ENCODE measurements at regions not wholly inside any gene's neighbourhood (a gene's known extent, or its start where the extent isn't known, plus 50 kb on each side); places are given as distances from the start of the nearest gene placed in this dataset.
"Not testable (repeated sequence)": the region's sequence is repeated elsewhere in the genome, so short reads cannot be mapped to it uniquely, and the experiment has no call there.

DNA sequence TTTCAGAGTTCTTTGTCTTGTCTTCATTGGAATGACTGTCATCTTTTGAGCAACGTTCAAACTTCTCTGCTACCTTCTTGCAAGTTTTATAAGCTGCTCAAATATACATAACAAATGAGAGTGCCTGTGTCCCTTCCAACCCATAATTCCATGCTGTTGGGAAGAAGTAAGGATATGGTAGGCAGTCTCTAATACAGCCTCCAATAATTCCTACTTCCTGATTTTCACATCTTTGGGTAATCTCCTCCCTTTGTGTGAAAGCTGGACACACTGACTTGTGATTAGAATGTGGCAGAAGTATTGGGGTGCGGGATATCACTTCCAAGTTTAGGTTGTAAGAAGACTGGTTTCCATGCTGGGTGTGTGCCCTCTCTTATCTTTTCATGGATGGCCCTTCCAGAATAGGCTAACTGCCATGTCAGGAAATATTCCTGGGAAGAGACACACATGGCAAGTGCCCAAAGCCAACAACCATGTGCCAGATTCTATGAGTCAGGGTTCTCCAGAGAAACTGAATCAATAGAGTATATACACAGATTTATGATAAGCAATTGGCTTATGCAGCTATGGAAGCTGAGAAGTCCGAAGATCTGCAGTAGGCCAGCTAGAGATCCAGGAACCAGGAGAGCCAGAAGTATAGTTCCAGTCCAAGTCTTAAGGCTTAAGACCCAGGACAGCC is 531.3 kb downstream of the NTRK2 start:
- peak; percentile 84 for DNase-seq

DNA sequence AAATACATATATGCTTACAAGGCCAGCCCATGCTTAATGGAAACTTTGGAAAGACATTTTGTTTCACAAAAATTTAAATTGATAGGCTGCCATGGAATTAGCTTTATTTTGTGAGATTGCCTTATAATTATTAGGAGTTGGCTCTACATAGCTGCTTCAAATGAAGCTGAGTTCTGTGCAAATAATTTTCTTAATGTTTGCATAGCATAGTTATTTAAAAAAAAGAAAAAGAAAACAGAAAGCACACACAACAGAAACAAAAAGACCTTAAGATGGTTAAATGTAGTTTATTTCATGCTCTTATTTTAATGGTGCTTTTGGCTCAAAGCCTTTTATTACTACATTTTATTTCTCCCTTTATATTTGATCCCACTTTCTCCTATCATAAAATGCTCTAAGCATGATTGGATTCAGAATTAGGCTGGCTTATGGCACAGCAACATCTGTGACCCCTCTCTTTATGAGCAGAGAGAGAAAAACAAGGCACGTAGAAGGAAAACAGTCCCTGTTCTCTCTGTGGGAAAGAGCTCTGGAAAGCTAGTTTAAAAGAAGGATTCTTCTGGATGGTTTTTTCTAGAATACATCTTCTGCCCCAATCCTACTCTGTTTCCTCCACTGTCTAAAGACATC is 530.5 kb downstream of the NTRK2 start:
- no peak for DNase-seq

DNA sequence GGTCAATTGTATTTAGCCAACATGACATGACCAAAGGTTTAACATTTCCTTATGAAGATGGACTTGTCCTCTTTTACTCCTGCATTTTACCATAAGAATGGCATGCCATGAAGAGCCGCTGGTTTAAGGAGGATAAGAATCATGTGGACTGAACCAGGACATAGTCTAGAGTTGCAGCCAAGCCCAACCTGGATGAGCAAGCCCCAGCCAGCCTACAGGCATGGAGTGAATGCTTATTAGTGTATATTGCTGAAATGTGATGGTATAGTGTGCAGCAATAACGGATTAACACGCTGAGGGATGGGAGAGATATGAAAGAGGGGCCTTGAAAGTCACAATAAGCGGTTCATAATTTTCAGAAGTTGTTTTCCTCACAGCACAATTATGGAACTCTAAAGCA is 523.2 kb downstream of the NTRK2 start:
- DNase-seq, result no peak

DNA sequence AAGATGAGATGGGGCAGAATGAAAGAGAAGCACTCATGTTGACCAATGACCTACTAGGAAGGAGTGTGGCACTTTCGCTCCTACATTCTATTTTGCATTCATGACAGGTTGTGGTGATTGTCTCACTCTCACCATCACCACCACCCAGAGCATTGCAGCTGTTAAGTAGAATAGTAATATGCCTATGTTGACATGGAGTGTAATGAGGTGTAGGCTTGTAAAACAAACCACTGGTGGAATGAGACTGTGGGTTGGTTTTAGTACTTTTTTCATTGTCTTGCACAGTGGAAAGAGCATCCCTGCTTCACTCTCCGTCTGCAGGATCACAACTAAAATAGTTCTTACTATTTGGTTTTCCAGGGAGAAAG is 516.7 kb downstream of the NTRK2 start:
- no peak for DNase-seq

DNA sequence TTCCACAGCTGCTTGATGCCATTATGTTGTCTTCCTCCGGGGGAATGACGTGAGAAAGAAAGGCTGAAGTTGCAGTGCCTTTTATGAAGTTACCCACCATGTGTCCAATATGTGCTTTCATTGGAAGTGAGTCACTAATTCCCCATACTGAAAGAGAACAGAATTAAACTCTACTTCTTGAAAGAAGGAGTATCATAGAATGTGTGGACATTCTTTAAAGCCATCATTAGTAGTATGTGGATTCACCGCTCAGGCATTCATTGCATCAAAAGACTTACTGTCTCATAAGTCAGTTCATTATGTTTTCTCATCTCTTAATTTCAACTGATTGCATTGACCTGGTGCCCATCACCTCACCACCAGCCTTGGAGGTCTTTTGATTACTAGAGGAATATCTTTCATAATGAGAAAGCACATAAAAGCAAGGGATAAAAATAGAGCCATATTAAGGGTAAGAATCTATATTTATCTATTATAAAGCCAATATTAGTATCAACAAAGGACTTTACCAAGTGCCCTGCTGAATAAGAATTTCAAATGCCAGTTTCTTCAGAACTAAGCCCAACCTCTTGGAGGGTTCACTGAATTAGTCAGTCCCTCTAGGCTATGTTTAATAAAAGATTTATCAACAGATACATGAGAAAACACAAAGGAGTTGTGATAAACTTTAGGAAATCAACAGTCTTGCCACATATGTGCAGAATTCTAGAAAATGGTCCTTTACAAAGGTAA is 516.1 kb downstream of the NTRK2 start:
- DNase-seq, result no peak

DNA sequence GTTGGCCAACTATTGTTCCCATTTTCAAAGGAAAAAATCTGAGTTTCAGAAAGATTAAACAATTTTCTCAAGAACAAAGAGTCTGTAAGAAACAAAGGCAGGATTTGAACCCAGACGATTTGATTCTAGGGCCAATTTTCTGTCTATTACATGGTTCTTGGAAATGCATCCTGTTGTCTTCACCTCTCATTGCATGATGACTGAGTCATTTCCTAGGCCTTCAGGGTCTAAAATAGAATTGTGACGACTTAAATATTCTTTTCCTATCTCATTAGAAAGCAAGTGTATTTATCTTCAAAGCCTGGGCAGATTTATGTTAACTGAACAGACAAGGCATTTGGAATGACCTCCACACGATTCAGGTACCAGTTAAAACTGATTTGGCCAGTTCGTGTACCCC is 512.9 kb downstream of the NTRK2 start:
- no peak for DNase-seq

DNA sequence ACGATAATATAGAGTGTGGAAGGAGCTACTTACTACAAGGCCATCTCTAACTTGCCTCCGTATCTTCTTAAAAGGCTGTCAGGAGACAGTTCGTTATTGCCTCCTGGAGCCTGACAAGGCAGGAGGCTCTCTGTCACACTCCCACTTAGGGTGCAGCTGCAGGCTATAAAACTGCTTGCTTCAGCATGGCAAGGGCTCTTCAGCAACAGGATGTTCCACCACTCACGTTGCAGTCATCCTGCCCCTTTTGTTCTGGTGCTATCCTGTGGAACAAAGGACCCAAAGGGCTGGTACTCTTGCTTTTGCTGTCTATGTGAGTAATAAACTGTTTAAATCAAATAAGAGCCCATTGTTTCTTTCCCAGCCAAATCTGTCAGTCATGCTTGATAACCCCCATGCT is 508.9 kb downstream of the NTRK2 start:
- no peak for DNase-seq

DNA sequence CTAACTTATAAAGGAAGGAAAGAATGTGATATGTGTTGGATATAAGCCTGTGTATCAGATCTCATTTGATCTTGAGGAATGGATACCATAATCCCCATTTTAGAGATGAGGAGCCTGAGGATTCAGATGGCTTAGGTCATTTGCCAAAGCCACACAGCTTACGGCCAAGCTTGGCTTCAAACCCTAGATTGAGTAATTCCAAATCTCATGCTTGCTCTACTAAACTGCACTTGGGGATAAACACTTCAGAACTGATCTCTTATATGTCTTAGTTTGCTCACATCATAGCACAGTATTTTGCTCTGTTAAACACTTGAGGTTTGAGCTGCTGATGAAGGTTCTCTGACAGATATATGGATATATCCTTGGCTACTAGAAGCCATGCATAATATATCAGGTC is 504.4 kb downstream of the NTRK2 start:
- DNase-seq, result no peak

DNA sequence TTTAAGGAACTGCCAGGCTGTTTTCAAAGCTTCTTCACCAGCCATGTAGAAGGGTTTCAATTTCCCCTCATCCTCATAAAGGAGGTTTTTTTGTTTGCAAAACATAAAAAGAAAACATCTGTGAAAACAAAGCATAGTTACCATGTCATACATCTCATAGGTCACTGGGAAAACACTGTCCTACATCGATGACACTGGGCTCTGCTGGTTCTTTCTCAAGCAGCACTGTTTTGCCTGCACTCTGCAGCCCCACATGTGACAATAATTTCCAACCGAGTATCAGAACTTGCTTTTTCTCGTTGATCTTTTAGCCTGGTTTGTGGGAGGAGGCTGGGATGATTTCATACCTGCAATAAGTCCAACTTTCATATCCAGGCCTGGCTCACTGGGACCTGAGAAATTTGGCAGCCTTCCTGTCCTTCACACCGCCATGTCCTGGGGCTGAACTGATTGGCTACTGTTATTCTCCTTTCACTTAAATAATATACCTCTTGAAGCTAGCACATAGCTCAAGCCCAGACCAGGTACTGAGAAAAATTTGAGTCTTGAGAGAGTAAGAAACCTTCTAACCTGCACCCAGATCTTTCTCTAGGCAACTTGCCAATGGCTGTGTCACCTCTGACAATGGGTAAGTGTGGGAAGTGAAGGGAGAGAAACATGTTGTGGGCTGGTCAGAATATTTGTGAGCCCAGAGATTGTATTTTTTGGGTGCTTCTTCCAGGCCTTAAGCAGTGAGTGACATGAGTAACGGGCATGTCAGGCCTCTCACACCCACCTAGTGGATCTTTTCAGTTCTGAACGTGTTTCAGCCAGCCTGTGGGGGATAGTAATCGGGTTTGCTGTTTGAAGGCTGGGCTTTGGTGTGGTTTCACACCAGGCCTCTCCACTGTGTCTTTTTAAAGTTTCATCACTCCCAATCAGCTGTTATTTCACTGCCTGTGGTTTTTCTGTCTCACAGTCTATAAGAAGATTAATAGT is 502.8 kb downstream of the NTRK2 start:
- peak; percentile 1 for DNase-seq

DNA sequence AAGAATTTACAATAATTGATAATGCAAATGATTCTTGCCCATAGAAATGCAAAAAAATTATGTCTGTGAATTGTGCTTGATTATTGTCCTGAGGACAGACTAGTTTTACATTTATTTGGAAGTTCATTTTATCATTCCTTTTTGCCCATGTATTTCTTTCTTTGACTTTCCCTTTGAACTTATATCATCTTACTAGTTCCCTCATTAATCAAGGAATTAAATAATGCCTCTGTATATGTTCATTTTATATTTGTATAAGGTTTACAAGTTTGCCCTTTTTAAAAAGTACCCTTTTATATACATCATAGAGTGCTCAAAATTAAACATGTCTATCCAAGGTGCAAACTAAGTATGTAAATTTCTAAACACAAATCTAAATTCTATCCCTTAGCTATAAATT is 501.6 kb downstream of the NTRK2 start:
- DNase-seq, result no peak

DNA sequence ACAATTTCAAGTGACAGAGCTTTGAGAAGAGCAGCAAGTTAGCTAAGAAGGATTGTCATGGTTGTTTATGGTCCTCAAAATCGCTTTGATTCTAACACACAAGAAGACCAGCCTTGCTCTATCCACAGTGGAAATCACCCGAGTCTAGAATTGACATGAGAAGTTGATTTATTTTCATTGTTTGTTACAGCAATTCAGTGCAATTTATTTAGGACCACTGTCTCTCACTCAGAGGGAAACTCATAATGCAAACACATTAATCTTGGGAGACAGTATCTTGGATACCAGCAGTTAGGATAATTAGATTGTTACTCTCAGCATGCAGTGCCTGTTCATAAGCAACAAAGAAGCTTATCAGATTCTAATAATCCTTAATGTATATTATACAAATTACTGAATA is 498.9 kb downstream of the NTRK2 start:
- DNase-seq, result no peak

DNA sequence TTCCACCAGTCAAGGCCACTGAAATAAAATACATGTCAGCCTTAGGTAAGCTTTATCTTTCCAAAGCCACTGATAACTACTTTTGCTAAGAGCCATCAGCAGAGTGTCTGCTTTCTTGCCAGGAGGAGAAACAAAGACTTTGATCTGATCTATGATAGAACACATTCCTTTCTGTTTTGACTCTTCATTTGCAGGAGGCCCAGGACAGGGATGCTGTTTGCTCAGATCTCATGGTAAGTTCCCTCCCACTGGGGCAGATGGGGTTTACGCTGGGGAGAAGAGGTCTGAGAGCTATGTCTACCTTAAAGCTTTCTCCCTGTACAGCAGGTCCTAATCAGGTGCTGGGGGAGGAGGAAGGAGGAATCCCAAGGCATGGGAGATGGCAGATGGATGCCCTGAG is 497.6 kb downstream of the NTRK2 start:
- DNase-seq, result no peak

DNA sequence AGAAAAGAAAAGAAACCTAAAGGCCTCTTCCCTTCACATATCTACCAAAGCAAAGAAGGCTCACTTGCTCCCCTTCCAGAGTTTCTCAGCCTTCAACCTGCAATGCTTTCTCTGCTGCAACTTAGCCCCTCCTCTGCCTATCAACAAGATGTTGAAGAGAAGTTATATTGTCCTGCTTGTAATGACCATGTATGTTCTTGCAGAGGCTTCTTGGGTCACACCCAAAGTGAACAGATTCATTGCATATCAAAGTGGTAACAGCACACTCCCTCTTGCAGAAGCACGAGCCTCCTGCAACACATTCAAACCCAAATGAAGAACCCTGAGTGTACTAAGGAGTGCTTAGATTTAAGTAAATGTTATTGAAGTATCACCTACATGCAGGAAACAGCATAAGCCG is 494.3 kb downstream of the NTRK2 start:
- no peak for DNase-seq

DNA sequence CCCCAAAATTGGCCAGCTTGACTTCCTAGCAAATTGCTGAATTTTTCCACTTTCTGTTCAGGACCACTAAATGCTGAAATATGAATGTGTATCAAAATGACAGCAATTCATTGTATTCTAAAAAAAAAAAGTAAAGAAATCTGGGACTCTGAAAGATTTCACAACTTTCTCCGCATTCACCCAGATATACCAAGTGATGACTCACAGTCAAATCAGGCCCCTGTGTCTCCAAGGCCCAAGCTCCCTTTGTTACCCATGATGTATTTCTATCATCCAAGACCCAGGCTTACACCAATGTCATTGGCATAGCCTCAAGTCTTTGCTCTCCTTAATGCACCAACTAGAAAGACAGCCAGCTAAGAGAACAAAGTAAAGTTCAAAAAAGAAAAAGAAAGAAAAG is 493.9 kb downstream of the NTRK2 start:
- peak; percentile 5 for DNase-seq

DNA sequence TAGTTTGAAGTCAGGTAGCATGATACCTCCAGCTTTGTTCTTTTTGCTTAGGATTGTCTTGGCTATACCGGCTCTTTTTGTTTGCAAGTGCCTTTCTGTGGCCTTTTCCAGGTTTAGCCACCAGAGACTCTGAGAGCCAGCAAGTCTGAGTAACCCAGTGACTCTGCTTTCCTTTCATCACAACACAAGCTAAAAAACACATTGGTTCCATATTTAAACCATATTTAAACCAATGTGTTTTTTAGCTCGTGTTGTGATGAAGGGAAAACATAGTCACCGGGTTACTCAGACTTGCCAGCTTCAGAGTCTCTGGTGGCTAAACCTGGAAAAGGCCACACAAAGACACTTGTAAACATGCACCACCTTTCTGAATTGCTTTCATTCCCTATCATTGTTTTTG is 493.3 kb downstream of the NTRK2 start:
- DNase-seq, result no peak

DNA sequence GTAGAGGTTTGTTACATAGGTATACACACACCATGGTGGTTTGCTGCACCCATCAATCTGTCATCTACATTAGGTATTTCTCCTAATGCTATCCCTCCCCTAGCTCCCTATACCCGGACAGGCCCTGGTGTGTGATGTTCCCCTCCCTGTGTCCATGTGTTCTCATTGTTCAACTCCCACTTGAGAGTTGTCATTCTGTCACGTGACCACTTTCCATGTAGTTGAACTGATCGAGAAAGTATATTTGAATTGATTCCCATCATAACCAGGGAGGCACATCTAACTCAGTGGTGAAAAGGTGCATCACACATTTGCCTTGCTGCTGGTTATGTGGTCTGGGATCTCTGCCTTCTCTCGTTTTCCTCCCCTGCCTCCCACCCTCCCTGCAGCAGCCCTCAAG is 491.4 kb downstream of the NTRK2 start:
- DNase-seq, result not testable (repeated sequence)

DNA sequence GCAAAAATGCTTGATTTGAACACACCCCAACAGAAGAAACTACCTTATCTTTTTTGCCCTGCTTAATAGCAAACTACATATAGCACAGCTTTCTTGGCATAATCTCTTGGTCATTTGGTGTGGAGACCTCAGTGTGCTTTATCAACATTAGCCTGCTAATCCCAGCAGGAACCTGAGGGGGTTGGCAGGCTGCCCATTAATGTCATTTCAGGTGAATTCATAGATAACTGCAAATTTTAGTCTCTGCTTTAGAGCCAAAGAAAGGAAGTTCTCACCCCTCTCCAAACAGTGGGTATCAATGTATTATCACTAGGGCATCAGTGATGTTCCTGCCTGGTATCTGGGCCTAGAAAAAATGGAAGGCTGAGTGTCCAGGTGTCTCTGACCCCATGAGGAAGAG is 489.0 kb downstream of the NTRK2 start:
- DNase-seq, result no peak

DNA sequence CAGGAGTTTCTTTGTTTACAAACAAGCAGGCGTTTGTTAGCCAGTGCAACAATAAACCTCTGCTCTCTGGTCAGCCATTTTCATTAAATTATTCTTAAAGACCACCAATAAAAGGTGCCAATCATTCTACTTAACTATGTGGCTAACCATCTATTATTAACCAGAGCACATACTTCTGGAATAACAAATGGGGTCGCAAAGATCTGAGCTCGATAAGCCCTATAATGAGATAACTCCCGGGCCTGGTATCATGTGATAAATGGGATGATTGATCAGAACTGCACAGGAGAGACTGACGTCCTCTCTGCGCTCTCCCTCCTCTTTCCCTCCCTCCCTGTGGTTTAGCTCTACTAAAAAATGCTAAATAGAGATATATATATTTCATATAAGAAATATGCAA is 488.2 kb downstream of the NTRK2 start:
- DNase-seq, result no peak

DNA sequence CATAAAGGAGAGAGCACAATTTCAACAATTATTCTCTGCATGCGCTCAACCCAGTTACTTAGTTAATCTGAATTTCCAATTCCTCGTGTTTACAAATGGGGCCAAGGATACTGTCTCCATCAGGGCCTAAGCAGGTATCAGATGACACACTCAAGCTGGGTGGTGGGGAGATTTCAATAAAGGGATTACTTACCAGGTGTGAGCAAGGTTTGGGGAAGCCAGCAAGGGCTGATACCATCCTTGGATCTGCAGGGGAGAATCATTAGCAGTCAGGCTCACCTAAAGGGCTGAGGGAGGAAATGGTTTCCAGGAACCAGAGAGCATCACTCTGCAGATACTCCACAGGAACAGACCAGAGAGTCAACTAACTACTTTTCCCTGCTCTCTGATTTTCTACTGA is 487.1 kb downstream of the NTRK2 start:
- DNase-seq, result no peak

DNA sequence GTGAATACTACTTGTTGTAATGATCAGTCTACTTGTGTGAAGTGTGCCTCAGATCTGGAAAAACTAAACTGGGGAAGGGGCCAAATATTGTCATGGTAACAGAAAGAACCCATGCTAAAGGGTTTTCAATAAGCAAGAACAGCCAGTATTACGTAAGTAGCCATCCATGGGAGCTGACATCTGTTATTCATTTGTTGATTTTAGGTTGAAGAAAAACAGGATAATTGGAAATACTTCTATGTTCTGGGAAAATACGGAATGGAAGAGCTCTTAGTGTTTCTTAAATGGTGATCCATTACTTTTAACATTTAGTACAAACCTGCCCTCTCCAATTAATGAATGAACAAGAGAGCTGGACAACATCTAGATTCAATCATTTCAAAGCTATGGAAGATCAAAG is 485.8 kb downstream of the NTRK2 start:
- DNase-seq, result peak; percentile 15

DNA sequence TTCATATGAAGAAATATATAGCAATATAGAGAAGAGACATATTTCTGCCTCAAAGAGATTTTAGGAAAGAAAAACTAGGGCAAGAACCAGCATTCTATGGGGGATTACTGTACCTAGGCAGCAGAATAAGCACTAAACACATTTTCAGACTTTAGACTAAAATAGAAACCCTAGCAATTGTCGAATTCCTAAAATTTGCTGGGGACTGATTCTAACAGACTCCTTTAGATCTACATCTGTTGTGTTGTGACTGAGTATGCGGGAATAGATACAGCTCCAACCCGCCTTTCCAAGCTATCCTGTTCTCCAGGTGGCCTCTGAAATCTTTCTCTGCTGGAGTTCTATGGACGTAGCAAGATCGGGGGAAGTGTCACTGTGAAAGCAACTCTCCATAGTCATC is 482.2 kb downstream of the NTRK2 start:
- DNase-seq, result no peak

DNA sequence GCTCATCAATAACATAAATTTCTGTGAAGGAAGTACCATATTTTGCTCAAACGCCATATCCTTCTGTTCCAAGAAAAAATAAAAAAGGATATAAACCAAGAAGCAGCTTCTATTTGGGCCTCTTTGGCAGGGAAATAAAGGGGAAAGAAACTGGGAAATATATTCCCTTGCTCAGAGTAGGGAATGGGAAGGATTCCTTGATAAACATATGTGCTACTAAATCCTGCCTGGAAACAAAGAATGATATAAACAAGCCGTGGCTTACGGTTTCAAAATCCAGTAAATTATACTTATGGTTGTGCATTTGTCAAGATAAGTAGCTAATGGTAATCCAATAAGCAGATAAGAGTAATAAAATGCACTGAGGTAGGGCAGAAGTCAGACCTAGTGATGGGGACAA is 481.6 kb downstream of the NTRK2 start:
- DNase-seq, result no peak

DNA sequence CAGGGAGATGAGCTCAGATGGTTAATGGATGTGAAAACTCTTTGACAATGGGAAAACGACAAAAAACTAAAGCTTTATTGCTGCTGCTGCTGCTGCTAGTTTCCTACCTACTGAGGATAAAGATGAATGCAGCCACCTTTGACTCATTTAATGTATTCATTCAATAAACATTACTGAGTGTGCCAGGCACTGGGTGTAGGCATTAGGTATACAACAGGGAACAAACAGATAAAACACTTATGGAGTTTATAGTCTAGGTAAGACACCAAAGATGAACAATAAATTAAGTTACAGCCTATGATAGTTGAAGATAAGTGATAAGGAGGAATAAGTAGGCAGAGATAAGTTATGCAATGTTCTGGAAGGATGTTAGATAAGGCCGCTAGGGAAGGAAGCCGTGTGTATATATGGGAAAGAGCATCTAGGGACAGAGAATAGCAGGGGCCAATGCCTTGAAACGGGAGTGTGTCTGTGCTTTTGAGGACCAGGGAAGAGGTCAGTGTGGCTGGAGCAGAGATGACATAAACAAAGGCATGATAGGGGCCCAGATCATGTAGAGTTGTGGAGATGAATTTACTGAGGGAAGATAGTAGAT is 477.6 kb downstream of the NTRK2 start:
- no peak for DNase-seq
